MM.1S (cell line): ENCODE measurements at regions not wholly inside any gene's neighbourhood (a gene's known extent, or its start where the extent isn't known, plus 50 kb on each side); places are given as distances from the start of the nearest gene placed in this dataset.

ENCODE experiments used
- EZH2 ChIP-seq: fragments of 300-600 bp; sonication (generic); optimal IDR thresholded peaks from 2 replicates; pipeline ENCODE3; 2017; ENCODE audit warnings: low read depth, mild to moderate bottlenecking, antibody characterized with exemption, low read length, mixed read lengths
- EZH2phosphoT487 ChIP-seq: fragments of 300-600 bp; sonication (generic); IDR thresholded peaks from 2 replicates; pipeline ENCODE4 v1.6.1; 2018; ENCODE audit warnings: antibody characterized with exemption, low read length
- TF ChIP-seq, protein P1 (sequence below): fragments of 300-600 bp; sonication (generic); IDR thresholded peaks from 2 replicates; pipeline ENCODE4 v1.5.1; 2016; ENCODE audit warnings: antibody characterized with exemption, low read length, mixed read lengths

DNA sequence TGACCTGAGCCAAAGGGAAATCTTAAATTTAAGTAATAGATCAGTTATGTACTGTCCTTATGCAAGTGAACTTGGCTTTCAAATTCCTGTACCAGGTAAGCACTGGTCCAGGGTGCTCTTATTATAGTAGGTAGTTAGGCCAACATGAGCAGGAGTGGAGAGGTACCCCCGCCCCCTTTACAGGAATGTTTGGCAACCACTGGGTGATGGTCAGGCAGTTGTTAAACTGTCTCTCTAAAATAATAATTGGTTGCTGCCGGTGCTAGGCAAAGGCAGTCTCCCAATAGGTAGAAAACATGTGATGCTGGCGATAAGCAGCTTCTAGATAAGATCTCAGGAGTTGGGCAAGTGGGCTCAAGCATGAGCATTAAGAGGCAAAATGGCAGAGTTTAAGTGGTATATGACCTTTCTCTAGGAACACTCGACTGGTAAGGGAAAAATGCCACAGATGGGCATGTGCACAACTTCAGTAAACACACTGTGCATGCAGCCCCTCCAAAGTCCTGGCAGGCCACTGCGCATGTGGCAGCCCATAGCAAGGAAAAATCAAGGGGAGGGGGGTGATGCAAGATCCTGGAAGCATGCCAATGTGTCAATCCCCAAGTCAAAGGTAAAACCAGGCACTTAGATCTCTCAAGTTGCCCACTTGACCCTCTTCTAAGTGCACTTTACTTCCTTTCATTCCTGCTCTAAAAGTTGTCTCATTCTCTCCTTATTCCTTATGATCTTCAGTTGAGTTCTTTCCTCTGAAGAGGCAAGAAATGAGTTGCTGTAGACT, 1239.7 kb downstream of the C4orf33 start:
- TF ChIP-seq, protein P1, sequence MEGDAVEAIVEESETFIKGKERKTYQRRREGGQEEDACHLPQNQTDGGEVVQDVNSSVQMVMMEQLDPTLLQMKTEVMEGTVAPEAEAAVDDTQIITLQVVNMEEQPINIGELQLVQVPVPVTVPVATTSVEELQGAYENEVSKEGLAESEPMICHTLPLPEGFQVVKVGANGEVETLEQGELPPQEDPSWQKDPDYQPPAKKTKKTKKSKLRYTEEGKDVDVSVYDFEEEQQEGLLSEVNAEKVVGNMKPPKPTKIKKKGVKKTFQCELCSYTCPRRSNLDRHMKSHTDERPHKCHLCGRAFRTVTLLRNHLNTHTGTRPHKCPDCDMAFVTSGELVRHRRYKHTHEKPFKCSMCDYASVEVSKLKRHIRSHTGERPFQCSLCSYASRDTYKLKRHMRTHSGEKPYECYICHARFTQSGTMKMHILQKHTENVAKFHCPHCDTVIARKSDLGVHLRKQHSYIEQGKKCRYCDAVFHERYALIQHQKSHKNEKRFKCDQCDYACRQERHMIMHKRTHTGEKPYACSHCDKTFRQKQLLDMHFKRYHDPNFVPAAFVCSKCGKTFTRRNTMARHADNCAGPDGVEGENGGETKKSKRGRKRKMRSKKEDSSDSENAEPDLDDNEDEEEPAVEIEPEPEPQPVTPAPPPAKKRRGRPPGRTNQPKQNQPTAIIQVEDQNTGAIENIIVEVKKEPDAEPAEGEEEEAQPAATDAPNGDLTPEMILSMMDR: no peak
- TF ChIP-seq EZH2 (no peak), EZH2phosphoT487 (no peak)
